ENCODE measurements at regions not wholly inside any gene's neighbourhood (a gene's known extent, or its start where the extent isn't known, plus 50 kb on each side); places are given as distances from the start of the nearest gene placed in this dataset.
A peak's percentile ranks its signal among the peaks of the same experiment; 100 is the strongest.
"Not testable (repeated sequence)": the region's sequence is repeated elsewhere in the genome, so short reads cannot be mapped to it uniquely, and the experiment has no call there.

- DNase-seq (ENCODE audit: low read depth in 3 of 3) = no peak
Observed at GRCh38 chr2:62334440-62335058, 138.6 kb downstream of the B3GNT2 start.

DNA sequence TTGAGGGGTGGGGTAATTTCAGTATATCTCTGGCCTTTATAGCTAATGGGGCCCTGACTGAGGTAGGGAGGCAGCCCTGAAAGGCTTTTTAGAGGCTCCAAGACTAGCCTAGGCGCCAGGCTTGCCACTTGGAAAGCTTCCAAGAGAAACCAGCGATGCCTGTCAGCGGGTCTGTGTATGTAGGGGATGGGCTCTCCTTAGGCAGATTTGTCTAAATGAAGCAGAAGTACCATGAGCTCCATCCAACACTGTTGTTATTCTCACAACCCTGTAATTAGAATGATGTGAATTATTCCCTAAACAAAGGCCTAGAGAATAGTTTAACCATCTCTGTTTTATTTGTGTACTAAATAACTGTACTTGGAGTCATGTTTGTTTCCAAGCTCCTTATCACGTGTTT is 138.1 kb downstream of the B3GNT2 start:
- no peak for DNase-seq (ENCODE audit: low read depth in 3 of 3)

DNA sequence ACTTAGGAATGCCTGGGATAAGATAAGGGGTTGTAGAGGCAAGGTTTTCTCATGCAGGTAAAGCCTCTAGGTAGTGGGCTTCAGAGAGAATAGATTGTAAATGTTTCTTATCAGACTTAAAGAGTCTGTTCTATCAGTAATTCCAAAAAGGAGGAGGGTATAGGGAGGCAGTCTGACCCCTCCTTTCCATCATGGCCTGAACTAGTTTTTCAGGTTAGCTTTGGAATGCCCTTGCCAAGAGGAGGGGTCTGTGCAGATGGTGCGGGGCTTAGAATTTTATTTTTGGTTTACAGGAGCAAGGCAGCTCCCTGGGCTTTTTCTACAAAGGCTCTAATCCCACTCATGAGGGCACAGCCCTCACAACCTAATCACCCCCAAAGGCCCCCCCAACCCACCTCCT is 135.0 kb downstream of the B3GNT2 start:
- DNase-seq (ENCODE audit: low read depth in 3 of 3) = no peak

GRCh38 chr2:62329797-62330196 is 133.9 kb downstream of the B3GNT2 start:
- DNase-seq (ENCODE audit: low read depth in 3 of 3) = no peak

- no peak for DNase-seq (ENCODE audit: low read depth in 3 of 3)
Observed at GRCh38 chr2:62326735-62327134, 130.8 kb downstream of the B3GNT2 start.

- DNase-seq (ENCODE audit: low read depth in 3 of 3) = no peak
Observed at GRCh38 chr2:62325398-62325797, 129.5 kb downstream of the B3GNT2 start.

DNA sequence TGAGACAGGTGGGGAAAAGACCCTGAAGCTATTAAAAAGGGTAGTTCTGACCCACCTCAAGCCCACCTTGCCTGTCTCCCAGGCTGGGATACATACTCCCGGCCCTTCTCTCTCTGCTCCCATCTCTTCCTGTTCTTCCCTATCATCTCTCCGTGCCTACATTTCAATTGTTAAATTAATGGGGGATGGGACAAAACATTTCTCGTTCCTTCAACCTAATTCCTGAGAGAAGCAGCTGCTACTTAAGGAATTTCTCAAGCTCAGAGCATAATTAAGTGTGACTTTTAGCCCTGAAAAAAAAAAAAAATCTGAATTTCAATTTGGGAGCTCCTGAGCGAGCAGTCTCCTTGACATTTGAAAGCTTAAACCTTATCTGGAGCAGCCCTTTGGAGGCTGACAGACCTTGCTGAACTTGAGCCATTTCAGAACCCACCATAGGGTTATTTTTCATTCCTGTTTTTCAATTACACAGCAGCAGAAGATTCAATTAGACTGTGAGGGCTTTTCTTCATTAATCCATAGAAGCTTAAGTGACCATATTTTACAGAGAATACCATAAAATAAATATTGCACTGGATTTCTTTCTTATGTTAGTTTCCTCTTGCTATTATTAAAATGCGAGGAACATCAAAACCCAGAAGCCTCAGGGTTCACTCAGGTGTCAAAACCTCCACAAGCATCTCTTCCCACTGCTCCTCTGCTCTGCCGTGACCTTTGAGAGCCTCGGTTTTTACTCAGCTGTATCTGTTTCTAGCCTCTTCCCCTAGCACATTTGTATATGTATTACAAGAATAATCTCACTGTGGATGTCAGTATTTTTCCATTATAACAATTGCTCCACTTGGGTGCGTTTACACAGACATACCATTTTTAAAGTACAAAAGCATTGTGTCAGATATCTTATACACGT is 125.7 kb downstream of the B3GNT2 start:
- no peak for DNase-seq (ENCODE audit: low read depth in 3 of 3)

DNA sequence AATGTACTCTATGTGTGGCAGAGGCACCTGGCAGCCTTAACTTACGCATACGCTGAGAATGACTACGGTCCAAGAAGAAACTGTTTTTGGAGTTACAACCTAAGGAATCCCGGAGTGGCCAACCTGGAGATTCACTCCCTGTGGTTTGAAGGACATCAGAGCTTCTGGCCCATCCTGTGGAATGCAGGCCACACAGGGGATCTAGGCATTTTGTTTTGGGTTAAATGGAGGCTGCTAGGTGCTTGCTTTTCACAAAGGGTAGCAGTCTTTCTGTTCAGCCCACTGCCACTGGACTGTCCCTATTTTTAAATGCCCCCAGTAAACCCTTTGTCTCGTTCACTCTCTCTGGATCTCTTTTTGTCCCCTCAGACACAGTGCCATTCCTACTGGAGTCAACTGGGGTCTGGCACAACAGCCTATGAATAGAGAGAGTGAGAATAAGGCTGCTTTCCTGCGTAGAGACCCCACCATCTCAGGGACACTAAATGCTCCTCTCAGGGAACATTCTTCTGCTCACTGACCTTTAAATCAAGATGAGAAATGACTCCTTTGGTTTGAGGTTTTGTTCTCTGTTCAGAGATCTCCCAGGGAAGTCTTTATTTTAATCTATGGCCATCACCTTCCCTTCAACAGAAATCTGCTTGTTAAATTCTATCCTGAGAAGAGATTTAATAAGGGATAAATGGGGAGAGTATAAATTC is 124.9 kb downstream of the B3GNT2 start:
- DNase-seq (ENCODE audit: low read depth in 3 of 3) = no peak

GRCh38 chr2:62320137-62320536 is 124.2 kb downstream of the B3GNT2 start:
- not testable (repeated sequence) for DNase-seq (ENCODE audit: low read depth in 3 of 3)

GRCh38 chr2:62319070-62319469 is 123.2 kb downstream of the B3GNT2 start:
- no peak for DNase-seq (ENCODE audit: low read depth in 3 of 3)

DNA sequence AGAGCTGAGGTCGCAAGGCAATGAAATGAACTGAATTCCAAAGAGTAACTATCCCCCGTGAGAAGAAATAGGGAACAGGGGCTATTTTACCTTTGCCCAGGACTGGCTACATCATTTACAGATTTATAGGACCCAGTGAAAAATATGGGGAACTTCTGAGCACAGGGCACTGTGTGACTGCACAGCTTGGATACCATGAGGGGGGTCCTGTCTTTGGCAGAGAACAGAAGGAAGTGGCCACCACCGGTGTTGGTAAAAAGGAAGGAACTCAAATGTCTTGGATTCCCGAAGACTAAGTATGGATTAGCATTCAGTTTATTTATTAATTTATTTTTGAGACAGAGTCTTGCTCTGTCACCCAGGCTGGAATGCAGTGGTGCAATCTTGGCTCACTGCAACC is 119.6 kb downstream of the B3GNT2 start:
- DNase-seq (ENCODE audit: low read depth in 3 of 3) = no peak

DNA sequence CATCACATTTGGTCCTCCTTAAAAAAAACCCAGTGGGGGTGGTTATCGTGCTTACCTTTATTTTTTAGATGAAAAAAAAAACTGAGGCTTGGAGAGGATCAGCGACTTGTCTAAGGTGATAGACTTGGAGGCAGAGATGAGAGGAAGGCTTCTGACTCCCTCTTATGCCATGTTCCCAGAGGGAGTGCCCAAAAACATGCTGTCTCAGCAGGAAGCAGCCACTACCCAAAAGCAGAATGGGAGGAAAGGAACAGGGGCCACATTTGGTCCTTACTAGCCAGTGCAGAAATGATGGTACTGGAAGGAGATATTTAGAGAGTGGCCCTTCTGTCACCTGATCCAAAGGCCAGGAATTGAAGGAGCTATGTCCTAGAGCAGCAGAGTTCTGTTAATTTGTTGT is 118.4 kb downstream of the B3GNT2 start:
- no peak for DNase-seq (ENCODE audit: low read depth in 3 of 3)

- DNase-seq (ENCODE audit: low read depth in 3 of 3) = no peak
Observed at GRCh38 chr2:62313449-62314227, 117.7 kb downstream of the B3GNT2 start.

DNA sequence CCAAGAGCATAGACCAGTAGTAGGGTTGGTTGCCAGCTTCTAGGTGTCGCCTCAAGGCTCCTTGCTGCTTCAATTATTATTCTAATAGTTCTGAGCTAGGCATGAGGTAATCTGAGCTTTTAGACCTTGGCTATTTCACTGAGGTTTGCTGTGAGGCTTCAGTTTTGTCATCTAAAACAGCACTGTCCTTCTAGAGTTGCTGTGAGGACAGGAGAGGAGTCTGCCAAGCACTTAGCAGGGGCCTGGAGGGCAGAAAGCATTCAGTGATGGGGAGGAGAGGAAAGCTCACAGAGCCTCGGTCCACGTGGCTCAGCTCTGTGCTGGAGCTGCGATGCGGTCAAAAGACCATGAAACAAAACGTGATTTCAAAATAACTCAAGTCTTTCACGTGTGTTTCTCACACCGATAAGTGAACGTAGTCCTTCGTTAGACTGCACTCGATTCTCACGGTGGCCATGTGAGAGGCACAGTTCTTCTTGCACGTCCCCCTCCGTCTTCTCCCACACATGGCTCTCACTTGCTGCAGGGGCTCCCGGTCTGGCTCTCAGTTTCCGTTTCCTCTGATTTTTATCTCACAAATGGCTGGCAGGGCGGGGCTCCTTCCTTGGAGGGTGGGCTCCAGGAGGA is 113.7 kb downstream of the B3GNT2 start:
- DNase-seq (ENCODE audit: low read depth in 3 of 3) = no peak

GRCh38 chr2:62309081-62309464 is 113.2 kb downstream of the B3GNT2 start:
- no peak for DNase-seq (ENCODE audit: low read depth in 3 of 3)

GRCh38 chr2:62307469-62308389 is 111.8 kb downstream of the B3GNT2 start:
- no peak for DNase-seq (ENCODE audit: low read depth in 3 of 3)

GRCh38 chr2:62306751-62307468 is 111.0 kb downstream of the B3GNT2 start:
- DNase-seq (ENCODE audit: low read depth in 3 of 3) = no peak

GRCh38 chr2:62305421-62306176 is 109.7 kb downstream of the B3GNT2 start:
- peak in 2 of 3 experiments; percentile 41 for DNase-seq (ENCODE audit: low read depth in 3 of 3)

Measured in stimulated activated CD4-positive, alpha-beta T cell treated with anti-CD3 and anti-CD28 coated beads, TNF-alpha, amount 100 ng/mL, for 4 hours (primary cell).